ENCODE measurements at regions not wholly inside any gene's neighbourhood (a gene's known extent, or its start where the extent isn't known, plus 50 kb on each side); places are given as distances from the start of the nearest gene placed in this dataset.
A peak's percentile ranks its signal among the peaks of the same experiment; 100 is the strongest.

- no peaks in the 10 kb centered on the region for H3K36me3 Mint-ChIP-seq (ENCODE audit: low read depth)
- H3K27me3 Mint-ChIP-seq (ENCODE audit: low read depth, poor library complexity): peaks cover 3% of the 10 kb centered on the region
- H3K9me3 Mint-ChIP-seq: peaks cover 18% of the 10 kb centered on the region
- DNase-seq: no peak
- H3K27ac Mint-ChIP-seq: no peak overlapping the region
- H3K4me3 Mint-ChIP-seq: no peak overlapping the region
- no peak for TF ChIP-seq CTCF (IDR thresholded peaks at IDR 0.05)
- no peaks in the 10 kb centered on the region for H3K4me1 Mint-ChIP-seq
These were observed 777.8 kb upstream of the LUZP2 start for GRCh38 chr11:23719016-23719415.

- DNase-seq: no peak
- Mint-ChIP-seq H3K9me3 (peaks cover 4% of the 10 kb centered on the region), H3K27me3 (ENCODE audit: low read depth, poor library complexity) (peaks cover 3% of the 10 kb centered on the region), H3K36me3 (ENCODE audit: low read depth) (no peaks in the 10 kb centered on the region), H3K27ac (no peak overlapping the region), H3K4me1 (peaks cover 12% of the 10 kb centered on the region), H3K4me3 (no peak overlapping the region)
- TF ChIP-seq CTCF (IDR thresholded peaks at IDR 0.05): no peak
These were observed 773.0 kb upstream of the LUZP2 start for GRCh38 chr11:23723861-23724260.

GRCh38 chr11:23725752-23726151 is 771.1 kb upstream of the LUZP2 start:
- no peaks in the 10 kb centered on the region for H3K9me3 Mint-ChIP-seq
- H3K27me3 Mint-ChIP-seq (ENCODE audit: low read depth, poor library complexity): no peaks in the 10 kb centered on the region
- no peaks in the 10 kb centered on the region for H3K36me3 Mint-ChIP-seq (ENCODE audit: low read depth)
- H3K27ac Mint-ChIP-seq: peak overlapping the region; percentile 28
- no peak for TF ChIP-seq CTCF (IDR thresholded peaks at IDR 0.05)
- H3K4me3 Mint-ChIP-seq: no peak overlapping the region
- no peak for DNase-seq
- H3K4me1 Mint-ChIP-seq: peaks cover 12% of the 10 kb centered on the region

GRCh38 chr11:23727387-23727786 is 769.5 kb upstream of the LUZP2 start:
- H3K9me3 Mint-ChIP-seq: no peaks in the 10 kb centered on the region
- TF ChIP-seq CTCF (IDR thresholded peaks at IDR 0.05): no peak
- H3K4me1 Mint-ChIP-seq: peaks cover 12% of the 10 kb centered on the region
- no peak overlapping the region for H3K27ac Mint-ChIP-seq
- no peaks in the 10 kb centered on the region for H3K36me3 Mint-ChIP-seq (ENCODE audit: low read depth)
- H3K27me3 Mint-ChIP-seq (ENCODE audit: low read depth, poor library complexity): no peaks in the 10 kb centered on the region
- no peak overlapping the region for H3K4me3 Mint-ChIP-seq
- no peak for DNase-seq

- peaks cover 12% of the 10 kb centered on the region for H3K4me1 Mint-ChIP-seq
- H3K36me3 Mint-ChIP-seq (ENCODE audit: low read depth): no peaks in the 10 kb centered on the region
- H3K9me3 Mint-ChIP-seq: peaks cover 2% of the 10 kb centered on the region
- no peak overlapping the region for H3K4me3 Mint-ChIP-seq
- no peak for DNase-seq
- H3K27me3 Mint-ChIP-seq (ENCODE audit: low read depth, poor library complexity): no peaks in the 10 kb centered on the region
- no peak for TF ChIP-seq CTCF (IDR thresholded peaks at IDR 0.05)
- H3K27ac Mint-ChIP-seq: no peak overlapping the region
These were observed 769.1 kb upstream of the LUZP2 start for GRCh38 chr11:23727794-23728193.

- TF ChIP-seq CTCF (IDR thresholded peaks at IDR 0.05): no peak
- peaks cover 12% of the 10 kb centered on the region for H3K4me1 Mint-ChIP-seq
- H3K4me3 Mint-ChIP-seq: no peak overlapping the region
- H3K27ac Mint-ChIP-seq: no peak overlapping the region
- H3K36me3 Mint-ChIP-seq (ENCODE audit: low read depth): no peaks in the 10 kb centered on the region
- DNase-seq: no peak
- H3K9me3 Mint-ChIP-seq: peaks cover 6% of the 10 kb centered on the region
- no peaks in the 10 kb centered on the region for H3K27me3 Mint-ChIP-seq (ENCODE audit: low read depth, poor library complexity)
These were observed 767.8 kb upstream of the LUZP2 start for GRCh38 chr11:23729088-23729487.
